K562 (cell line): ENCODE measurements at regions not wholly inside any gene's neighbourhood (a gene's known extent, or its start where the extent isn't known, plus 50 kb on each side); places are given as distances from the start of the nearest gene placed in this dataset.

ENCODE experiments used
- ATAC-seq: fragments of 200-7000 bp; cut with Tn5 transposase; 3 replicates; pipeline ENCODE4 v1.9.1; 2020; ENCODE audit warnings: moderate library complexity
- BruUV-seq: library from RNA; stranded (reverse); fragments of 400-500 nt; replicated peaks from 2 replicates; lab custom pipeline; 2021; lab: Mats Ljungman, UMichigan
- CTCF ChIA-PET: fragments of 300-600 bp; formaldehyde crosslinking; extraction: SDS; loops from one replicate; lab custom pipeline; 2021; ENCODE audit warnings: low intra/inter-chr PET ratio; lab: Yijun Ruan, JAX
- POLR2A ChIA-PET: fragments of 300-600, 350-650 bp; sonication (Branson Sonifier 250); formaldehyde crosslinking; extraction: SDS; loops from one replicate; lab custom pipeline; 2021; ENCODE audit warnings: antibody characterized with exemption, inconsistent platforms; lab: Yijun Ruan, JAX
- DNase-seq, 4 experiments: peaks; one replicate each; pipeline versions ENCODE4 v3.0.0 to v3.0.0-alpha.2; 2011 to 2018; ENCODE audit warnings: low spot score in 3 of 4, mixed read lengths in 3 of 4; ENCODE audit errors: extremely low read depth in 1 of 4
- FAIRE-seq: peaks from 2 replicates; lab custom pipeline; 2011; peaks lifted over from hg19 to GRCh38; lab: Jason Lieb, UNC
- H2AFZ ChIP-seq: 2 replicates; pipeline ENCODE4 v1.6.0; 2011; ENCODE audit warnings: low read depth, low read length, control low read depth, inconsistent platforms
- H3K27ac ChIP-seq: fragments of 200-600 bp; 3 replicates; pipeline ENCODE4 v1.8.0; 2011; ENCODE audit warnings: low read depth, mild to moderate bottlenecking, control low read depth, inconsistent platforms, low read length, moderate library complexity, mixed read lengths; ENCODE audit errors: extremely low read depth
- H3K27me3 ChIP-seq, 2 experiments: fragments of 300-600 bp in 1 of 2; 2 replicates in 1 of 2; 3 replicates in 1 of 2; pipeline versions ENCODE4 v1.6.0 to v1.8.0; 2011; ENCODE audit warnings: inconsistent platforms in 2 of 2, low read length in 2 of 2, mild to moderate bottlenecking in 1 of 2, mixed read lengths in 1 of 2, moderate library complexity in 1 of 2; ENCODE audit not compliant: control insufficient read depth in 2 of 2, insufficient read depth in 2 of 2
- H3K36me3 ChIP-seq: fragments of 300-600 bp; 3 replicates; pipeline ENCODE4 v1.8.0; 2011; ENCODE audit warnings: mild to moderate bottlenecking, low read length, inconsistent platforms; ENCODE audit not compliant: control insufficient read depth, insufficient read depth
- H3K4me1 ChIP-seq, 2 experiments: fragments of 200-600 bp in 1 of 2; replicated peaks in 1 of 2; 2 replicates in 1 of 2; 3 replicates in 1 of 2; pipeline versions ENCODE4 v1.5.1 to v1.8.0; 2011; ENCODE audit warnings: inconsistent platforms in 2 of 2, low read length in 2 of 2, mild to moderate bottlenecking in 1 of 2, mixed read lengths in 1 of 2, moderate library complexity in 1 of 2; ENCODE audit not compliant: control insufficient read depth in 2 of 2, insufficient read depth in 2 of 2
- H3K4me2 ChIP-seq: 2 replicates; pipeline ENCODE4 v1.6.1; 2011; ENCODE audit warnings: low read length, control low read depth, inconsistent platforms, mixed read lengths; ENCODE audit not compliant: insufficient read depth
- H3K4me3 ChIP-seq: fragments of 200-600 bp; sonication (generic), shearing (Covaris generic); 2 replicates; pipeline ENCODE4 v1.5.1; 2016; ENCODE audit warnings: control low read depth, inconsistent platforms
- H3K79me2 ChIP-seq: fragments of 200-600 bp; 3 replicates; pipeline ENCODE4 v1.8.0; 2011; ENCODE audit warnings: low read length, inconsistent platforms; ENCODE audit not compliant: control insufficient read depth, insufficient read depth
- H3K9ac ChIP-seq, 2 experiments: 2 replicates each; pipeline versions ENCODE4 v1.6.0 to v1.6.1; 2011; ENCODE audit warnings: low read depth in 2 of 2, low read length in 2 of 2, control low read depth in 1 of 2, inconsistent platforms in 1 of 2, mild to moderate bottlenecking in 1 of 2, mixed read lengths in 1 of 2; ENCODE audit not compliant: insufficient read depth in 1 of 2
- H3K9me1 ChIP-seq: one replicate; pipeline ENCODE4 v1.6.0; 2011; ENCODE audit warnings: inconsistent platforms, mild to moderate bottlenecking, low read length, moderate library complexity; ENCODE audit not compliant: control insufficient read depth, insufficient read depth
- H3K9me3 ChIP-seq: replicated peaks from 2 replicates; pipeline ENCODE4 v1.5.1; 2011; ENCODE audit warnings: low read depth, low read length, inconsistent platforms; ENCODE audit not compliant: control insufficient read depth, insufficient read depth
- H4K20me1 ChIP-seq: replicated peaks from 2 replicates; pipeline ENCODE4 v1.6.1; 2011; ENCODE audit warnings: low read length, inconsistent platforms, mixed read lengths; ENCODE audit not compliant: control insufficient read depth, insufficient read depth
- ATF1 ChIP-seq, 2 experiments: fragments of 450-650 bp in 1 of 2; IDR thresholded peaks; 2 replicates each; pipeline ENCODE4 v1.6.1; 2016; ENCODE audit warnings: missing compliant biosample characterization in 1 of 2, missing genetic modification characterization in 1 of 2
- BRCA1 ChIP-seq, 2 experiments: fragments of 450-650 bp in 1 of 2; sonication (generic) in 1 of 2; formaldehyde crosslinking in 1 of 2; IDR thresholded peaks; 2 replicates each; pipeline versions ENCODE4 v1.5.0 to v1.6.1; 2017 to 2020; ENCODE audit warnings: mild to moderate bottlenecking in 1 of 2, missing genetic modification reagents in 1 of 2
- CREM ChIP-seq: IDR thresholded peaks from 2 replicates; pipeline ENCODE4 v1.6.1; 2014; ENCODE audit warnings: antibody characterized with exemption, low read depth
- DMBX1 ChIP-seq: fragments of 250-450 bp; sonication (Bioruptor Pico); IDR thresholded peaks from 2 replicates; pipeline ENCODE4 v1.8.0; 2022; ENCODE audit warnings: inconsistent platforms, mild to moderate bottlenecking, moderate library complexity, borderline replicate concordance
- HIVEP1 ChIP-seq: fragments of 250-450 bp; sonication (Bioruptor Pico); IDR thresholded peaks from 2 replicates; pipeline ENCODE4 v1.4.0; 2020; ENCODE audit warnings: mild to moderate bottlenecking
- NCOA2 ChIP-seq, 2 experiments: fragments of 450-650 bp; IDR thresholded peaks; 2 replicates each; pipeline ENCODE4 v1.6.1; 2018; ENCODE audit warnings: mild to moderate bottlenecking in 2 of 2, moderate library complexity in 1 of 2; ENCODE audit not compliant: partially characterized antibody in 2 of 2
- RFX1 ChIP-seq: fragments of 450-650 bp; IDR thresholded peaks from 2 replicates; pipeline ENCODE4 v1.6.1; 2016; ENCODE audit warnings: mild to moderate bottlenecking, moderate library complexity
- SIRT6 ChIP-seq: IDR thresholded peaks from one replicate; pipeline ENCODE4 v1.6.1; 2012; ENCODE audit warnings: low read depth, mild to moderate bottlenecking, control low read depth, inconsistent platforms, low read length, moderate library complexity
- U2AF2 ChIP-seq: fragments of 200-400 bp; formaldehyde crosslinking; optimal IDR thresholded peaks from 2 replicates; pipeline ENCODE3; 2017; ENCODE audit warnings: low read depth, mild to moderate bottlenecking, low read length
- YY1 ChIP-seq, 3 experiments: IDR thresholded peaks; 2 replicates each; pipeline ENCODE4 v1.6.1; 2011; ENCODE audit warnings: low read length in 2 of 3, mild to moderate bottlenecking in 2 of 3, moderate library complexity in 2 of 3, borderline replicate concordance in 1 of 3, control low read depth in 1 of 3, low read depth in 1 of 3; ENCODE audit not compliant: insufficient read depth in 3 of 3, insufficient replicate concordance in 2 of 3, control insufficient read depth in 1 of 3, insufficient read length in 1 of 3; ENCODE audit errors: extremely low read depth in 1 of 3
- ZNF324 ChIP-seq: fragments of 250-450 bp; sonication (Bioruptor Pico); IDR thresholded peaks from 2 replicates; pipeline ENCODE4 v1.4.0; 2020; ENCODE audit warnings: mild to moderate bottlenecking
- WGBS: fragments of 100-300 bp; shearing (Covaris generic); methylation state at CpG from one replicate; pipeline ENCODE4 v1.1.6; 2016; ENCODE audit warnings: low coverage, mixed read lengths; ENCODE audit not compliant: insufficient coverage; ENCODE audit errors: missing lambda C conversion rate; 5-methylcytosine and 5-hydroxymethylcytosine counted together
- in situ Hi-C: fragments of 300-500 bp; cut with MboI; formaldehyde crosslinking; loops from 4 replicates; pipeline ENCODE4 v1.15.0; 2018; ENCODE audit warnings: inconsistent platforms, mixed read lengths
- intact Hi-C: fragments of 100-400 bp; cut with micrococcal nuclease; formaldehyde crosslinking; loops from 2 replicates; pipeline ENCODE4 v1.14.2; 2022
- TF ChIP-seq, protein P1 (sequence below): sonication (generic); formaldehyde crosslinking; IDR thresholded peaks from 2 replicates; pipeline ENCODE4 v1.8.0; 2022; ENCODE audit warnings: mild to moderate bottlenecking, missing genetic modification reagents
- TF ChIP-seq, protein P2 (sequence below), 2 experiments: IDR thresholded peaks in 1 of 2; conservative IDR thresholded peaks in 1 of 2; 2 replicates each; pipeline ENCODE4 v1.6.1; 2016; ENCODE audit warnings: low read depth in 2 of 2, mild to moderate bottlenecking in 1 of 2, missing compliant biosample characterization in 1 of 2, missing genetic modification characterization in 1 of 2, moderate library complexity in 1 of 2
- TF ChIP-seq, protein P3 (sequence below): fragments of 150-350 bp; conservative IDR thresholded peaks from 2 replicates; pipeline ENCODE4 v1.6.1; 2014; ENCODE audit warnings: low read length

DNA sequence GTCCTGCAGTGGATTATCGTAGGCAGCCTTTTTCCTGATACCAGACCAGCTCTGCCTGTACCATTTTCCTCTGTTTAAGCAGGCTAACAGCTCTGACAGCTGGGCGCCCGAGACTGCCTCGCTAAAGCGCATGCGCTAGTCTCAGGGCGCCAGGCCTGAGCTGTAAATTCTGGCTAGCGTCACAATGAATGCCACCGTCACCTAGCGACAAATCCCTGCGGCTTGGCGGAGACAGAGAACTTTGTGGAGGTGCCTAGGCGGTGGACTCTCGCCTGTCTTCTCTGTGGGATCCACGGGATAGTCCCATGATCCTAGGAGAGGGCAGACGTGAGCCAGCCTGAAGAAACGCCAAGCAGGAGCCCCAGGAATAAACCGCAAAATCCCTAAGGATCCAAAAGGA lies 573.9 kb downstream of the KCNJ18 start:
- DNase-seq = peak; percentile 28 to 73 (median 58)
- in situ Hi-C loops = loop anchor here (5.0 kb wide), 1 partner anchor 44 kb away; no protein-coding TSS in a partner anchor
- Histone ChIP-seq H3K4me2 (peak overlapping the region; percentile 61), H3K4me1 (peaks cover 2 to 10% of the 10 kb centered on the region in 2 experiments; a peak in 4 of 5 replicates), H3K79me2 (no peaks in the 10 kb centered on the region), H2AFZ (peak overlapping the region; percentile 95), H3K36me3 (no peaks in the 10 kb centered on the region), H3K4me3 (0 out of 2 replicates have a peak overlapping the region, but pooled peaks have one; percentile 2), H4K20me1 (no peaks in the 10 kb centered on the region), H3K9me3 (no peaks in the 10 kb centered on the region; the same call in 1 of the 2 replicates), H3K9me1 (no peaks in the 10 kb centered on the region), H3K27ac (no peak overlapping the region), H3K9ac (peak overlapping the region; percentile 31 to 74; a peak in 2 of 4 replicates), H3K27me3 (no peaks in the 10 kb centered on the region)
- 12% methylated on average over 18 of the region's 18 CpGs for WGBS
- CTCF ChIA-PET = no interaction called here
- no TSS peak for BruUV-seq
- POLR2A ChIA-PET = no interaction called here
- FAIRE-seq = peak; percentile 70
- peak; percentile 91 for ATAC-seq
- intact Hi-C loops = no loop called here
- TF ChIP-seq, protein P1, sequence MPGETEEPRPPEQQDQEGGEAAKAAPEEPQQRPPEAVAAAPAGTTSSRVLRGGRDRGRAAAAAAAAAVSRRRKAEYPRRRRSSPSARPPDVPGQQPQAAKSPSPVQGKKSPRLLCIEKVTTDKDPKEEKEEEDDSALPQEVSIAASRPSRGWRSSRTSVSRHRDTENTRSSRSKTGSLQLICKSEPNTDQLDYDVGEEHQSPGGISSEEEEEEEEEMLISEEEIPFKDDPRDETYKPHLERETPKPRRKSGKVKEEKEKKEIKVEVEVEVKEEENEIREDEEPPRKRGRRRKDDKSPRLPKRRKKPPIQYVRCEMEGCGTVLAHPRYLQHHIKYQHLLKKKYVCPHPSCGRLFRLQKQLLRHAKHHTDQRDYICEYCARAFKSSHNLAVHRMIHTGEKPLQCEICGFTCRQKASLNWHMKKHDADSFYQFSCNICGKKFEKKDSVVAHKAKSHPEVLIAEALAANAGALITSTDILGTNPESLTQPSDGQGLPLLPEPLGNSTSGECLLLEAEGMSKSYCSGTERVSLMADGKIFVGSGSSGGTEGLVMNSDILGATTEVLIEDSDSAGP (CRISPR knock-in tag) = no peak
- TF ChIP-seq U2AF2 (no peak), HIVEP1 (no peak), ZNF324 (no peak), YY1 (IDR thresholded peaks at IDR 0.05; ENCODE audit: borderline replicate concordance in 1 of 3, control insufficient read depth in 1 of 3, extremely low read depth in 1 of 3, insufficient read depth in 3 of 3, insufficient read length in 1 of 3, insufficient replicate concordance in 2 of 3, low read depth in 1 of 3, low read length in 2 of 3) (no peak), RFX1 (peak; percentile 85), ATF1 (CRISPR knock-in tag; IDR thresholded peaks at IDR 0.05) (no peak), ATF1 (tag; IDR thresholded peaks at IDR 0.05) (peak; percentile 37; the same call in 1 of the 2 replicates), CREM (peak; percentile 39; the same call in 1 of the 2 replicates), DMBX1 (CRISPR knock-in tag) (no peak), BRCA1 (IDR thresholded peaks at IDR 0.05) (no peak), BRCA1 (CRISPR knock-in tag; IDR thresholded peaks at IDR 0.05) (no peak), SIRT6 (no peak), NCOA2 (IDR thresholded peaks at IDR 0.05; ENCODE audit: partially characterized antibody in 2 of 2) (peak in 1 of 2 experiments; percentile 93)
- TF ChIP-seq, protein P2, sequence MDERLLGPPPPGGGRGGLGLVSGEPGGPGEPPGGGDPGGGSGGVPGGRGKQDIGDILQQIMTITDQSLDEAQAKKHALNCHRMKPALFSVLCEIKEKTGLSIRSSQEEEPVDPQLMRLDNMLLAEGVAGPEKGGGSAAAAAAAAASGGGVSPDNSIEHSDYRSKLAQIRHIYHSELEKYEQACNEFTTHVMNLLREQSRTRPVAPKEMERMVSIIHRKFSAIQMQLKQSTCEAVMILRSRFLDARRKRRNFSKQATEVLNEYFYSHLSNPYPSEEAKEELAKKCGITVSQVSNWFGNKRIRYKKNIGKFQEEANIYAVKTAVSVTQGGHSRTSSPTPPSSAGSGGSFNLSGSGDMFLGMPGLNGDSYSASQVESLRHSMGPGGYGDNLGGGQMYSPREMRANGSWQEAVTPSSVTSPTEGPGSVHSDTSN (CRISPR knock-in tag; IDR thresholded peaks at IDR 0.05; ENCODE audit: low read depth) = no peak
- TF ChIP-seq, protein P2 (tag; conservative IDR thresholded peaks at IDR 0.05; ENCODE audit: low read depth) = peak; percentile 31; the same call in 1 of the 2 replicates
- TF ChIP-seq, protein P3, sequence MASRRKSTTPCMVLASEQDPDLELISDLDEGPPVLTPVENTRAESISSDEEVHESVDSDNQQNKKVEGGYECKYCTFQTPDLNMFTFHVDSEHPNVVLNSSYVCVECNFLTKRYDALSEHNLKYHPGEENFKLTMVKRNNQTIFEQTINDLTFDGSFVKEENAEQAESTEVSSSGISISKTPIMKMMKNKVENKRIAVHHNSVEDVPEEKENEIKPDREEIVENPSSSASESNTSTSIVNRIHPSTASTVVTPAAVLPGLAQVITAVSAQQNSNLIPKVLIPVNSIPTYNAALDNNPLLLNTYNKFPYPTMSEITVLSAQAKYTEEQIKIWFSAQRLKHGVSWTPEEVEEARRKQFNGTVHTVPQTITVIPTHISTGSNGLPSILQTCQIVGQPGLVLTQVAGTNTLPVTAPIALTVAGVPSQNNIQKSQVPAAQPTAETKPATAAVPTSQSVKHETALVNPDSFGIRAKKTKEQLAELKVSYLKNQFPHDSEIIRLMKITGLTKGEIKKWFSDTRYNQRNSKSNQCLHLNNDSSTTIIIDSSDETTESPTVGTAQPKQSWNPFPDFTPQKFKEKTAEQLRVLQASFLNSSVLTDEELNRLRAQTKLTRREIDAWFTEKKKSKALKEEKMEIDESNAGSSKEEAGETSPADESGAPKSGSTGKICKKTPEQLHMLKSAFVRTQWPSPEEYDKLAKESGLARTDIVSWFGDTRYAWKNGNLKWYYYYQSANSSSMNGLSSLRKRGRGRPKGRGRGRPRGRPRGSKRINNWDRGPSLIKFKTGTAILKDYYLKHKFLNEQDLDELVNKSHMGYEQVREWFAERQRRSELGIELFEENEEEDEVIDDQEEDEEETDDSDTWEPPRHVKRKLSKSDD = no peak
